Fibroblast of villous mesenchyme (primary cell): ENCODE measurements at regions not wholly inside any gene's neighbourhood (a gene's known extent, or its start where the extent isn't known, plus 50 kb on each side); places are given as distances from the start of the nearest gene placed in this dataset.
"Not testable (repeated sequence)": the region's sequence is repeated elsewhere in the genome, so short reads cannot be mapped to it uniquely, and the experiment has no call there.

Experiments
- DNase-seq: peaks from one replicate; pipeline ENCODE4 v3.0.0-alpha.2; 2010; ENCODE audit warnings: low read depth
- H3K4me3 ChIP-seq: 2 replicates; pipeline ENCODE4 v1.5.1; 2011; ENCODE audit warnings: low read depth, mild to moderate bottlenecking, low read length
- TF ChIP-seq, protein P1 (sequence below): IDR thresholded peaks from 2 replicates; pipeline ENCODE4 v1.5.1; 2012; ENCODE audit warnings: low read depth, mild to moderate bottlenecking, low read length; ENCODE audit not compliant: insufficient read depth

- H3K4me3 ChIP-seq: no peak overlapping the region
- DNase-seq: no peak
- TF ChIP-seq, protein P1, sequence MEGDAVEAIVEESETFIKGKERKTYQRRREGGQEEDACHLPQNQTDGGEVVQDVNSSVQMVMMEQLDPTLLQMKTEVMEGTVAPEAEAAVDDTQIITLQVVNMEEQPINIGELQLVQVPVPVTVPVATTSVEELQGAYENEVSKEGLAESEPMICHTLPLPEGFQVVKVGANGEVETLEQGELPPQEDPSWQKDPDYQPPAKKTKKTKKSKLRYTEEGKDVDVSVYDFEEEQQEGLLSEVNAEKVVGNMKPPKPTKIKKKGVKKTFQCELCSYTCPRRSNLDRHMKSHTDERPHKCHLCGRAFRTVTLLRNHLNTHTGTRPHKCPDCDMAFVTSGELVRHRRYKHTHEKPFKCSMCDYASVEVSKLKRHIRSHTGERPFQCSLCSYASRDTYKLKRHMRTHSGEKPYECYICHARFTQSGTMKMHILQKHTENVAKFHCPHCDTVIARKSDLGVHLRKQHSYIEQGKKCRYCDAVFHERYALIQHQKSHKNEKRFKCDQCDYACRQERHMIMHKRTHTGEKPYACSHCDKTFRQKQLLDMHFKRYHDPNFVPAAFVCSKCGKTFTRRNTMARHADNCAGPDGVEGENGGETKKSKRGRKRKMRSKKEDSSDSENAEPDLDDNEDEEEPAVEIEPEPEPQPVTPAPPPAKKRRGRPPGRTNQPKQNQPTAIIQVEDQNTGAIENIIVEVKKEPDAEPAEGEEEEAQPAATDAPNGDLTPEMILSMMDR: no peak
Measured at GRCh38 chr1:184820956-184821355, 66.3 kb upstream of the EDEM3 start.

GRCh38 chr1:184820218-184820750 lies 65.6 kb upstream of the EDEM3 start:
- H3K4me3 ChIP-seq: no peak overlapping the region
- TF ChIP-seq, protein P1: no peak
- DNase-seq: no peak

DNA sequence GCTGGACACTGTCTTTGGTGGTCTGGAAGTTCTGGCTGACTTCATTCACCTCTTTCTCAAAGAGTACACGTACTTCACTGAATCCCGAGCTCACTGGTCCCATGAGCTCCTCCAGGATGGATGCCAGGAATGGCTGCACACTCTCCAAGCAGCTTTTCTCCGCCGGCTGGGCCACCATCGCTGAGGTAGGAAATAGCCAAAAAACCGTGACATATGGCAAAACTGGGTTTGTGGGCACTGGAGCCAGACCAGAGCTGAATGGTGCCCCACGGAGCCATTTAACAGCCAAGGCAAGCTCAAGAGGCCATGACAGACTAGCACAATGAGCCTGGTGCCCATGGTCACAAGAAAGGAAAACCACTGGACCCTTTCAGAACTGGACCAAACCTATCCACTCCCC lies 64.0 kb upstream of the EDEM3 start:
- TF ChIP-seq, protein P1: no peak
- no peak for DNase-seq
- H3K4me3 ChIP-seq: no peak overlapping the region

DNA sequence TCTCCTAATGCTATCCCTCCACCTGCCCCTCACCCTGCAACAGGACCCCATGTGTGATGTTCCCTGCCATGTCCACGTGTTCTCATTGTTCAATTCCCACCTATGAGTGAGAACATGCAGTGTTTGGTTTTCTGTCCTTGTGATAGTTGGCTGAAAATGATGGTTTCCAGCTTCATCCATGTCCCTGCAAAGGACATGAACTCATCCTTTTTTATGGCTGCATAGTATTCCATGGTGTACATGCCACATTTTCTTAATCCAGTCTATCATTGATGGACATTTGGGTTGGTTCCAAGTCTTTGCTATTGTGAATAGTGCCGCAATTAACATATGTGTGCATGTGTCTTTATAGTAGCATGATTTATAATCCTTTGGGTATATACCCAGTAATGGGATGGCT lies 62.3 kb upstream of the EDEM3 start:
- H3K4me3 ChIP-seq, DNase-seq: not testable (repeated sequence)

- no peak for DNase-seq
- H3K4me3 ChIP-seq: no peak overlapping the region
- TF ChIP-seq, protein P1: no peak
Measured at GRCh38 chr1:184813528-184814089, 59.0 kb upstream of the EDEM3 start.

GRCh38 chr1:184811439-184812111 lies 56.9 kb upstream of the EDEM3 start:
- no peak for DNase-seq
- no peak overlapping the region for H3K4me3 ChIP-seq
- TF ChIP-seq, protein P1: no peak

DNA sequence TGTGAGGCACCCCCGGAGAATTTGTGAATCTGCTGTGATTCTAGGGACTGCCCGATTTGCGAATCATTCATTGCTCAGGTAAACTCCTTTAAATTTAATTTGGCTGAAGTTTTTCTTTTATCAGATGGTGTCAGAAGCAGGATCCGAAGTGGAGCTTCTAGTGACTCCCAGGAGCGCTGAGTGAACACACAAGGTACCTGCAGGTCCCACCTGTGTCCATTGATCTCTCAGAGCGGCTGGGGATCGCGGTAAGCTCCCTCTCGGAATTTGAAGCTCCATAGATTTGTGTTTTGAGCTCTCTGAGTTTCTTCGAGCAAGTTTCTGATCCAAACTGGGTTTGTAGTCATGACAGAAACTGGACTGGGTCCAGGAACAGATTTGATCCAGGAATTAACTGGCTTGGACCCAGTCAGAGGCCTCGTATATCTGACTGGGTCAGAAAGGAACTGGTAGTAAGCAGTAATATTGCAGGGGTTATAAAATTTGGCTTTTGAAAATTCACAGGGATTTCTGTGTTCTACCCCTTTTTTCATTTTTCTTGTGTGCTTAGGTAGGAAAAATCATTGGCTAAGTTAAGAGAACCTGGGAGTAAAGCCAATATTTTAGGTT lies 56.2 kb upstream of the EDEM3 start:
- DNase-seq: no peak
- TF ChIP-seq, protein P1: no peak
- H3K4me3 ChIP-seq: no peak overlapping the region
